ENCODE measurements at regions not wholly inside any gene's neighbourhood (a gene's known extent, or its start where the extent isn't known, plus 50 kb on each side); places are given as distances from the start of the nearest gene placed in this dataset.

GRCh38 chr18:10264260-10264659 lies 190.2 kb upstream of the APCDD1 start:
- no peaks in the 10 kb centered on the region for H3K27me3 ChIP-seq (ENCODE audit: insufficient read depth, poor library complexity, severe bottlenecking)
- DNase-seq (ENCODE audit: low spot score), result no peak
- no peaks in the 10 kb centered on the region for H3K36me3 ChIP-seq (ENCODE audit: low read depth)
- H3K27ac ChIP-seq (ENCODE audit: poor library complexity, severe bottlenecking), result no peak overlapping the region
- ATAC-seq (ENCODE audit: low read depth), result no peak
- no peak overlapping the region for H3K4me3 ChIP-seq (ENCODE audit: severe bottlenecking)
- H3K4me1 ChIP-seq (ENCODE audit: insufficient read depth, poor library complexity, severe bottlenecking), result peaks cover 6% of the 10 kb centered on the region
- no peak for TF ChIP-seq CTCF (IDR thresholded peaks at IDR 0.05; ENCODE audit: poor library complexity, severe bottlenecking)
- H3K9me3 ChIP-seq (ENCODE audit: severe bottlenecking), result no peaks in the 10 kb centered on the region

GRCh38 chr18:10265560-10266333 lies 188.7 kb upstream of the APCDD1 start:
- no peak for TF ChIP-seq CTCF (IDR thresholded peaks at IDR 0.05; ENCODE audit: poor library complexity, severe bottlenecking)
- Histone ChIP-seq H3K4me1 (ENCODE audit: insufficient read depth, poor library complexity, severe bottlenecking) (no peaks in the 10 kb centered on the region), H3K27ac (ENCODE audit: poor library complexity, severe bottlenecking) (no peak overlapping the region), H3K4me3 (ENCODE audit: severe bottlenecking) (no peak overlapping the region), H3K27me3 (ENCODE audit: insufficient read depth, poor library complexity, severe bottlenecking) (no peaks in the 10 kb centered on the region), H3K9me3 (ENCODE audit: severe bottlenecking) (no peaks in the 10 kb centered on the region), H3K36me3 (ENCODE audit: low read depth) (no peaks in the 10 kb centered on the region)
- DNase-seq (ENCODE audit: low spot score) (no peak), ATAC-seq (ENCODE audit: low read depth) (no peak)

GRCh38 chr18:10266334-10266590 lies 188.2 kb upstream of the APCDD1 start:
- DNase-seq (ENCODE audit: low spot score) (no peak), ATAC-seq (ENCODE audit: low read depth) (no peak)
- Histone ChIP-seq H3K4me3 (ENCODE audit: severe bottlenecking) (no peak overlapping the region), H3K36me3 (ENCODE audit: low read depth) (no peaks in the 10 kb centered on the region), H3K27me3 (ENCODE audit: insufficient read depth, poor library complexity, severe bottlenecking) (no peaks in the 10 kb centered on the region), H3K9me3 (ENCODE audit: severe bottlenecking) (no peaks in the 10 kb centered on the region), H3K27ac (ENCODE audit: poor library complexity, severe bottlenecking) (no peak overlapping the region), H3K4me1 (ENCODE audit: insufficient read depth, poor library complexity, severe bottlenecking) (no peaks in the 10 kb centered on the region)
- no peak for TF ChIP-seq CTCF (IDR thresholded peaks at IDR 0.05; ENCODE audit: poor library complexity, severe bottlenecking)

GRCh38 chr18:10269261-10269660 lies 185.2 kb upstream of the APCDD1 start:
- DNase-seq (ENCODE audit: low spot score) (no peak), ATAC-seq (ENCODE audit: low read depth) (no peak)
- Histone ChIP-seq H3K27ac (ENCODE audit: poor library complexity, severe bottlenecking) (no peak overlapping the region), H3K4me3 (ENCODE audit: severe bottlenecking) (no peak overlapping the region), H3K4me1 (ENCODE audit: insufficient read depth, poor library complexity, severe bottlenecking) (no peaks in the 10 kb centered on the region), H3K27me3 (ENCODE audit: insufficient read depth, poor library complexity, severe bottlenecking) (no peaks in the 10 kb centered on the region), H3K9me3 (ENCODE audit: severe bottlenecking) (no peaks in the 10 kb centered on the region), H3K36me3 (ENCODE audit: low read depth) (no peaks in the 10 kb centered on the region)
- no peak for TF ChIP-seq CTCF (IDR thresholded peaks at IDR 0.05; ENCODE audit: poor library complexity, severe bottlenecking)

- H3K36me3 ChIP-seq (ENCODE audit: low read depth), result no peaks in the 10 kb centered on the region
- H3K27me3 ChIP-seq (ENCODE audit: insufficient read depth, poor library complexity, severe bottlenecking), result no peaks in the 10 kb centered on the region
- no peak overlapping the region for H3K27ac ChIP-seq (ENCODE audit: poor library complexity, severe bottlenecking)
- ATAC-seq (ENCODE audit: low read depth) (no peak), DNase-seq (ENCODE audit: low spot score) (no peak)
- no peaks in the 10 kb centered on the region for H3K9me3 ChIP-seq (ENCODE audit: severe bottlenecking)
- H3K4me3 ChIP-seq (ENCODE audit: severe bottlenecking), result no peak overlapping the region
- TF ChIP-seq CTCF (IDR thresholded peaks at IDR 0.05; ENCODE audit: poor library complexity, severe bottlenecking), result no peak
- H3K4me1 ChIP-seq (ENCODE audit: insufficient read depth, poor library complexity, severe bottlenecking), result no peaks in the 10 kb centered on the region
Measured at GRCh38 chr18:10270151-10270571, 184.3 kb upstream of the APCDD1 start.

All from RWPE2 (cell line).